NCI-H2107 treated with DMSO at 0.1 percent for 48 hours (cell line): ENCODE measurements at regions not wholly inside any gene's neighbourhood (a gene's known extent, or its start where the extent isn't known, plus 50 kb on each side); places are given as distances from the start of the nearest gene placed in this dataset.
"Not testable (repeated sequence)": the region's sequence is repeated elsewhere in the genome, so short reads cannot be mapped to it uniquely, and the experiment has no call there.

ENCODE experiments used
- DNase-seq: peaks from one replicate; lab custom pipeline; 2025; ENCODE audit not compliant: unreplicated experiment; lab: John Stamatoyannopoulos, UW

- no peak for DNase-seq
Observed at GRCh38 chr12:19763488-19763887, 324.2 kb downstream of the AEBP2 start.

- no peak for DNase-seq
Observed at GRCh38 chr12:19764408-19764807, 325.1 kb downstream of the AEBP2 start.

- no peak for DNase-seq
Observed at GRCh38 chr12:19771858-19772257, 332.6 kb downstream of the AEBP2 start.

GRCh38 chr12:19772776-19773175 lies 333.5 kb downstream of the AEBP2 start:
- DNase-seq, result no peak

GRCh38 chr12:19775241-19775640 lies 335.9 kb downstream of the AEBP2 start:
- no peak for DNase-seq

GRCh38 chr12:19775976-19776375 lies 336.7 kb downstream of the AEBP2 start:
- DNase-seq, result not testable (repeated sequence)

- DNase-seq, result no peak
Observed at GRCh38 chr12:19778172-19778571, 338.9 kb downstream of the AEBP2 start.

- DNase-seq, result no peak
Observed at GRCh38 chr12:19778797-19779196, 339.5 kb downstream of the AEBP2 start.

GRCh38 chr12:19779395-19780056 lies 340.2 kb downstream of the AEBP2 start:
- DNase-seq, result no peak

GRCh38 chr12:19780460-19780859 lies 341.2 kb downstream of the AEBP2 start:
- no peak for DNase-seq

- DNase-seq, result no peak
Observed at GRCh38 chr12:19783547-19784444, 344.5 kb downstream of the AEBP2 start.

- DNase-seq, result no peak
Observed at GRCh38 chr12:19792028-19792427, 352.7 kb downstream of the AEBP2 start.

- DNase-seq, result no peak
Observed at GRCh38 chr12:19794116-19794515, 354.8 kb downstream of the AEBP2 start.

- no peak for DNase-seq
Observed at GRCh38 chr12:19799216-19799615, 359.9 kb downstream of the AEBP2 start.

- no peak for DNase-seq
Observed at GRCh38 chr12:19799895-19800602, 360.8 kb downstream of the AEBP2 start.

GRCh38 chr12:19800884-19801283 lies 361.6 kb downstream of the AEBP2 start:
- no peak for DNase-seq

- no peak for DNase-seq
Observed at GRCh38 chr12:19801941-19802340, 362.6 kb downstream of the AEBP2 start.

- DNase-seq, result no peak
Observed at GRCh38 chr12:19802915-19803314, 363.6 kb downstream of the AEBP2 start.

GRCh38 chr12:19804737-19805136 lies 365.4 kb downstream of the AEBP2 start:
- DNase-seq, result no peak

GRCh38 chr12:19808371-19808770 lies 369.1 kb downstream of the AEBP2 start:
- DNase-seq, result no peak

GRCh38 chr12:19810213-19810612 lies 370.9 kb downstream of the AEBP2 start:
- no peak for DNase-seq

- no peak for DNase-seq
Observed at GRCh38 chr12:19811922-19812321, 372.6 kb downstream of the AEBP2 start.
